GM12878 (cell line): ENCODE measurements at regions not wholly inside any gene's neighbourhood (a gene's known extent, or its start where the extent isn't known, plus 50 kb on each side); places are given as distances from the start of the nearest gene placed in this dataset.

Source experiments
- ATAC-seq: fragments of 200-7000 bp; cut with Tn5 transposase; 3 replicates; pipeline ENCODE4 v1.9.1; 2020; ENCODE audit warnings: mild to moderate bottlenecking, moderate library complexity
- BruUV-seq: library from RNA; stranded (reverse); fragments of 400-500 nt; replicated peaks from 2 replicates; lab custom pipeline; 2021; lab: Mats Ljungman, UMichigan
- CTCF ChIA-PET: fragments of 300-600 bp; sonication (Branson Sonifier 250); formaldehyde crosslinking; extraction: SDS; loops from one replicate; lab custom pipeline; 2021; ENCODE audit warnings: inconsistent platforms; lab: Yijun Ruan, JAX
- POLR2A ChIA-PET: fragments of 350-600 bp; formaldehyde crosslinking; extraction: SDS; loops from one replicate; lab custom pipeline; 2021; ENCODE audit warnings: inconsistent platforms; lab: Charles Lee
- RAD21 ChIA-PET: fragments of 300-600 bp; sonication (Branson Sonifier 250); formaldehyde crosslinking; loops from one replicate; lab custom pipeline; 2023; ENCODE audit warnings: antibody characterized with exemption; ENCODE audit not compliant: unreplicated experiment; lab: Charles Lee
- SMC1A ChIA-PET: fragments of 300-600 bp; sonication (Branson Sonifier 250); formaldehyde crosslinking; loops from one replicate; lab custom pipeline; 2023; ENCODE audit not compliant: unreplicated experiment, uncharacterized antibody; lab: Charles Lee
- DNase-seq: peaks from one replicate; pipeline ENCODE4 v3.0.0-alpha.2; 2011; ENCODE audit warnings: low read depth, low spot score
- FAIRE-seq: peaks from 3 replicates; lab custom pipeline; 2011; peaks lifted over from hg19 to GRCh38; lab: Jason Lieb, UNC
- H2AFZ ChIP-seq: 2 replicates; pipeline ENCODE4 v1.6.0; 2011; ENCODE audit warnings: low read depth, low read length, control low read depth; ENCODE audit not compliant: control insufficient read depth
- H3K27ac ChIP-seq: 2 replicates; pipeline ENCODE4 v1.5.1; 2011; ENCODE audit warnings: control low read depth; ENCODE audit not compliant: control insufficient read depth, insufficient read depth
- H3K27me3 ChIP-seq, 2 experiments: replicated peaks in 1 of 2; 2 replicates each; pipeline versions ENCODE4 v1.6.0 to v1.6.1; 2011; ENCODE audit warnings: low read length in 1 of 2; ENCODE audit not compliant: control insufficient read depth in 2 of 2, insufficient read depth in 2 of 2
- H3K36me3 ChIP-seq, 2 experiments: 2 replicates each; pipeline ENCODE4 v1.5.1; 2011; ENCODE audit warnings: low read length in 1 of 2; ENCODE audit not compliant: control insufficient read depth in 2 of 2, insufficient read depth in 2 of 2
- H3K4me1 ChIP-seq: 2 replicates; pipeline ENCODE4 v1.6.1; 2011; ENCODE audit warnings: mild to moderate bottlenecking, low read length, moderate library complexity, mixed read lengths; ENCODE audit not compliant: control insufficient read depth, insufficient read depth
- H3K4me2 ChIP-seq: 2 replicates; pipeline ENCODE4 v1.6.0; 2011; ENCODE audit warnings: control low read depth; ENCODE audit not compliant: control insufficient read depth, insufficient read depth
- H3K4me3 ChIP-seq: fragments of 200-600 bp; sonication (generic); 2 replicates; pipeline ENCODE4 v1.5.1; 2016
- H3K79me2 ChIP-seq: 2 replicates; pipeline ENCODE4 v1.6.0; 2011; ENCODE audit warnings: low read length; ENCODE audit not compliant: control insufficient read depth, insufficient read depth
- H3K9ac ChIP-seq: 2 replicates; pipeline ENCODE4 v1.8.0; 2011; ENCODE audit warnings: low read length, control low read depth, mixed read lengths; ENCODE audit not compliant: control insufficient read depth, insufficient read depth
- H3K9me3 ChIP-seq: replicated peaks from 3 replicates; pipeline ENCODE4 v1.5.1; 2011; ENCODE audit warnings: mild to moderate bottlenecking, low read length; ENCODE audit not compliant: control insufficient read depth, insufficient read depth
- H4K20me1 ChIP-seq: 2 replicates; pipeline ENCODE4 v1.6.0; 2011; ENCODE audit not compliant: control insufficient read depth, insufficient read depth
- ETV6 ChIP-seq, 2 experiments: fragments of 450-650 bp in 1 of 2; IDR thresholded peaks in 1 of 2; conservative IDR thresholded peaks in 1 of 2; 2 replicates each; pipeline ENCODE4 v1.6.1; 2014; ENCODE audit warnings: antibody characterized with exemption in 1 of 2, borderline replicate concordance in 1 of 2, low read depth in 1 of 2, mild to moderate bottlenecking in 1 of 2, moderate library complexity in 1 of 2
- IRF3 ChIP-seq: fragments of 450-650 bp; IDR thresholded peaks from 2 replicates; pipeline ENCODE4 v1.6.1; 2014; ENCODE audit warnings: mild to moderate bottlenecking
- MEF2B ChIP-seq: fragments of 450-650 bp; IDR thresholded peaks from 2 replicates; pipeline ENCODE4 v1.6.1; 2018; ENCODE audit warnings: mild to moderate bottlenecking, moderate library complexity; ENCODE audit not compliant: partially characterized antibody, poor library complexity, severe bottlenecking
- MXI1 ChIP-seq: fragments of 150-350 bp; IDR thresholded peaks from 2 replicates; pipeline ENCODE4 v1.6.1; 2011; ENCODE audit warnings: low read depth, mild to moderate bottlenecking, inconsistent platforms, low read length, improper control_type of control experiment
- MYB ChIP-seq: fragments of 150-350 bp; IDR thresholded peaks from 2 replicates; pipeline ENCODE4 v1.6.1; 2014; ENCODE audit warnings: mild to moderate bottlenecking, low read depth, low read length, borderline replicate concordance
- POLR2A ChIP-seq: IDR thresholded peaks from 2 replicates; pipeline ENCODE4 v1.6.1; 2011; ENCODE audit warnings: low read depth, mild to moderate bottlenecking, low read length
- REST ChIP-seq: IDR thresholded peaks from 2 replicates; pipeline ENCODE4 v1.6.1; 2012; ENCODE audit warnings: mild to moderate bottlenecking, low read depth, low read length
- SIX5 ChIP-seq: IDR thresholded peaks from 2 replicates; pipeline ENCODE4 v1.6.1; 2011; ENCODE audit warnings: mild to moderate bottlenecking, low read depth, low read length, moderate library complexity; ENCODE audit not compliant: severe bottlenecking
- SMAD5 ChIP-seq: IDR thresholded peaks from 2 replicates; pipeline ENCODE4 v1.6.1; 2016; ENCODE audit warnings: antibody characterized with exemption, low read depth
- SREBF1 ChIP-seq: IDR thresholded peaks from 2 replicates; pipeline ENCODE4 v1.6.1; 2012; ENCODE audit warnings: mild to moderate bottlenecking, low read length
- TAF1 ChIP-seq: IDR thresholded peaks from 2 replicates; pipeline ENCODE4 v1.6.1; 2011; ENCODE audit warnings: mild to moderate bottlenecking, low read depth, low read length, borderline replicate concordance
- ZNF384 ChIP-seq: IDR thresholded peaks from 2 replicates; pipeline ENCODE4 v1.6.1; 2012; ENCODE audit warnings: low read depth, mild to moderate bottlenecking, low read length, improper control_type of control experiment, borderline replicate concordance
- ZZZ3 ChIP-seq: IDR thresholded peaks from 2 replicates; pipeline ENCODE4 v1.6.1; 2011; ENCODE audit warnings: low read depth; ENCODE audit not compliant: control insufficient read depth, insufficient read length
- WGBS: methylation state at CpG from one replicate; pipeline ENCODE4 v1.1.6; 2016; ENCODE audit warnings: low lambda C conversion rate; ENCODE audit not compliant: insufficient replicate concordance, insufficient coverage; ENCODE audit errors: missing lambda C conversion rate; 5-methylcytosine and 5-hydroxymethylcytosine counted together
- in situ Hi-C: fragments of 300-500 bp; cut with MboI; formaldehyde crosslinking; loops from 9 replicates; pipeline ENCODE4 v1.14.3; 2018; ENCODE audit warnings: mixed read lengths
- intact Hi-C: fragments of 100-400 bp; cut with micrococcal nuclease; formaldehyde crosslinking; loops from one replicate; pipeline ENCODE4 v1.14.2; 2022; ENCODE audit not compliant: unreplicated experiment

GRCh38 chr20:39835130-39835842, 853.8 kb downstream of the MAFB start (continued):
- TF ChIP-seq REST = no peak
- no peak for TF ChIP-seq SMAD5

GRCh38 chr20:39830903-39831302, 858.1 kb downstream of the MAFB start:
- no TSS peak for BruUV-seq
- POLR2A ChIA-PET = interaction anchor here (1.1 to 2.2 kb wide), 3 partner anchors 15 to 42 kb away, joined by 3 to 10 read pairs (median 6); no protein-coding TSS in a partner anchor
- intact Hi-C loops = no loop called here
- TF ChIP-seq POLR2A (no peak), IRF3 (no peak), MEF2B (no peak), TAF1 (no peak), ZNF384 (no peak), ETV6 (conservative IDR thresholded peaks at IDR 0.05 in 1 of 2, IDR thresholded peaks at IDR 0.05 in 1 of 2; ENCODE audit: borderline replicate concordance in 1 of 2, low read depth in 1 of 2) (no peak), REST (no peak), ZZZ3 (no peak), SREBF1 (no peak), MXI1 (no peak), SIX5 (no peak), MYB (no peak)

More at GRCh38 chr20:39830903-39831302, 858.1 kb downstream of the MAFB start:
- Histone ChIP-seq H2AFZ (no peak overlapping the region), H3K36me3 (no peaks in the 10 kb centered on the region), H3K27me3 (no peaks in the 10 kb centered on the region), H3K79me2 (no peaks in the 10 kb centered on the region), H3K27ac (no peak overlapping the region), H3K9me3 (peaks cover 1% of the 10 kb centered on the region; the same call in 2 of the 3 replicates), H3K9ac (no peak overlapping the region), H3K4me2 (no peak overlapping the region), H4K20me1 (no peaks in the 10 kb centered on the region), H3K4me1 (peaks cover 27% of the 10 kb centered on the region), H3K4me3 (no peak overlapping the region)
- FAIRE-seq = no peak
- ChIA-PET CTCF (interaction anchor here (0.6 to 7.9 kb wide), 3 partner anchors 42 to 101 kb away, joined by 3 to 123 read pairs (median 6); no protein-coding TSS in a partner anchor), SMC1A (interaction anchor here (1.0 to 8.5 kb wide), 7 partner anchors 15 to 492 kb away, joined by 3 to 72 read pairs (median 17); no protein-coding TSS in a partner anchor), RAD21 (interaction anchor here (1.5 to 5.0 kb wide), 8 partner anchors 20 to 154 kb away, joined by 5 to 54 read pairs (median 6); no protein-coding TSS in a partner anchor)
- DNase-seq = no peak
- WGBS = 100% methylated on average over 2 of the region's 2 CpGs
- in situ Hi-C loops = no loop called here
- no peak for ATAC-seq
